ENCODE measurements at regions not wholly inside any gene's neighbourhood (a gene's known extent, or its start where the extent isn't known, plus 50 kb on each side); places are given as distances from the start of the nearest gene placed in this dataset.

DNA sequence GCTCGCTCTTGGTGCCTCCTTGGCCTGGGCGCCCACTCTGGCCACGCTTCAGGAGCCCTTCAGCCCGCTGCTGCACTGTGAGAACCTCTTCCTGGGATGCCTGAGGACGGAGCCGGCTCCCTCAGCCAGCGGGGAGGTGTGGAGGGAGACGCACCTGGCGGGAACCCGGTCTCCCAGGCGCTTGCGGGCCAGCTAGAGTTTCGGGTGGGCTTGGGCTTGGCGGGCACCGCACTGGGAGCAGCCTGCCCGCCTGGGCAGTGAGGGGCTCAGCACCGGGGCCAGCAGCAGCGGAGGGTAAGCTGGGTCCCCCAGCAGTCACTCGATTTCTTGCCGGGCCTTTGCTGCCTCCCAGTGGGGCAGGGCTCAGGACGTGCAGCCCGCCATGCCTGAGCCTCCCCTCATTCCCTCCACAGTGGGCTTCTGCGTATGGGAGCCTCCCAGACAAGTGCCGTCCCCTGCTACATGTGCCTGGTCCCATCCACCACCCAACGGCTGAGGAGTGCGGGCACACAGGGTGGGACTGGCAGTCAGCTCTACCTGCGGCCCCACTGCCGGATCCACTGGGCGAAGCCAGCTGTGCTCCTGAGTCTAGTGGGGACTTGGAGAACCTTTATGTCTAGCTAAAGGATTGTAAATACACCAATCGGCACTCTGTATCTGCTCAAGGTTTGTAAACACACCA lies 708.7 kb downstream of the VGLL3 start:
- in situ Hi-C loops (cut with HindIII; ENCODE audit: low pct_unique_long_range_greater_than_20kb, low sequenced_read_pairs): no loop called here
- no peak for DNase-seq (ENCODE audit: low read depth, low spot score)

DNA sequence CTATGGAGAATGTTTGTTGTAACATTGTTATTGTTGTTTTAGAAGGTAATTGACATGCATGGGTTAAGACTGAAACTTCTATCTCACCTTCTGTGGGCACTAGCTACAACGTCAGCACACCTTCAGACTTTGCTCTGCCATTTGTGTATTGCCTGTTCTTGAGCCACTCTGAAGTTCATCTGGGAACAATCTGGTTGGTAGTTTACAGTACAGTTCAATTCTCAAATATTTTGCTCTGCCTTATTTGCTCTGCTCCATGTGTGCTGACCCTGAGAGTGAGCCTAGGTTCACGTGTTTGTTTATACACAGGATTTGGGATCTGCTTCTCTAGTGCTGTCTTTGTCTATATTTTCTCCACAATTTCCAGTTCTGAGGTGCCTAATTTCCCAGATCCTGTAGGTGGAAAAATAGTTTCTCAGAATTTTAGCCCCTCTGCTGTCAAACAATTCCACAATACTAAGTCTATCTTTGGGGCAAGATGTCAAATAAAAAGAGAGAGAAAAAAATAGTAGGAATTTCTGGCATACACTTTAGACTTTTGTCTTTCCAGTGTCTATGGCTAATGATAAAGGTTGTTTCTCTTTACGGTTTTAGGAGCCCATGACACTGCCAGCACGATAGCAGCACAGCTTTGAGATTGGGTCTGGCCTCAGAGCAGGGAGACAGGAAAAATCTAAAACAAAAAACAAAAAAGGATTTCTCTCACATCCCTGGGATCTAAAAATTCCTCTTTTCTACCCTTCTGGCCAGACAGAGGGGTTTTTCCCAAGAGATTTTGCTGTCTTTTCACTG lies 721.4 kb downstream of the VGLL3 start:
- DNase-seq (ENCODE audit: low read depth, low spot score): no peak
- in situ Hi-C loops (cut with HindIII; ENCODE audit: low pct_unique_long_range_greater_than_20kb, low sequenced_read_pairs): no loop called here

DNA sequence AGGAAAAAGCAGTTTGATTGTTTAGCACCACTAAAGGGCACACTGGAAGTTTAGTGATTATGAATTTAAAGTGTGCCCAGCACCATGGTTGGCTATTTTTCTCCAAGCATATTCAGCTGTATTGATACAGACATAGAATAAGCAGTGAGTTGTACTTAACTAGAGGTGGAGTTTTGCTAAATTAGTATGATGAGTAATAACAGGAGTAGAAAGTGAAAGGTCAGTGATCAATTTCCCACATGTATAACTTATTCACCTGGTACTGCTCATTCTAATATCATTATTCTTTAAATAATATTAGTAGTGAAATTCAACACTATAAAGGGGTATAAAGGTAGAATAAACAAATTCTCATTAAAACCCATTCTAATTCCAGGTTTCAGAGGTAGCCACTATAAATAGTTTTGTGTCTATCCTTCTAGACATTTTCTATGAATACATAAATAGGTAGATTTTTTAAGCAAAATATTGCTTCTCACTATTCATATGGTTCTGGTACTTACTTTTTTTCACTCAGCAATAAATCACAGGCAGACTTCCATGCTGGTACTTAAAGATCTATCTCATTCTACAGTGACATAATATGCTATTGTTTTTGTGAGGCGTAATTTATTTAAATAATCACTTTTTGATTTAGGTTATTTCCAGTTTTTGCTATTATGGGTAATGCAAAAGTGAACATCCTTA lies 732.9 kb downstream of the VGLL3 start:
- in situ Hi-C loops (cut with HindIII; ENCODE audit: low pct_unique_long_range_greater_than_20kb, low sequenced_read_pairs): no loop called here
- no peak for DNase-seq (ENCODE audit: low read depth, low spot score)

DNA sequence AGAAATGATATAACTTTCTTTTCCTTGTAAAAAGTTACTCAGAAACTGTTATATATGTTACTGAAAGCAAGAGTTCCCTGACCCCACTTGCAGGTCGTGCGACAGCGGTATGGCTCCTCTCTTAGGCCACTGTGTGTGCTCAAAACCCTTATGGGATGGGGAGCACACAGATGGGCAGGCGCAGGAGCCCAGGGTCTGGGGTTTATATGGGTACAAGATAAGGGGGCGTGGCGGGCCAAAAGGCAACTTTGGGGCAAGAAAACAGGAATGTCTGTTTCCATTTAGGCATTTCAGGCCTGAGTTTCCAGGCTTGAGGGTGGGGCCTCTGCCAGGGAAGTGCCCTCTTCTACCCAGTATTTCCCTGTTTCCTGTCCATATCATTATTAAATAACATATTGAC lies 736.5 kb downstream of the VGLL3 start:
- in situ Hi-C loops (cut with HindIII; ENCODE audit: low pct_unique_long_range_greater_than_20kb, low sequenced_read_pairs): no loop called here
- no peak for DNase-seq (ENCODE audit: low read depth, low spot score)

DNA sequence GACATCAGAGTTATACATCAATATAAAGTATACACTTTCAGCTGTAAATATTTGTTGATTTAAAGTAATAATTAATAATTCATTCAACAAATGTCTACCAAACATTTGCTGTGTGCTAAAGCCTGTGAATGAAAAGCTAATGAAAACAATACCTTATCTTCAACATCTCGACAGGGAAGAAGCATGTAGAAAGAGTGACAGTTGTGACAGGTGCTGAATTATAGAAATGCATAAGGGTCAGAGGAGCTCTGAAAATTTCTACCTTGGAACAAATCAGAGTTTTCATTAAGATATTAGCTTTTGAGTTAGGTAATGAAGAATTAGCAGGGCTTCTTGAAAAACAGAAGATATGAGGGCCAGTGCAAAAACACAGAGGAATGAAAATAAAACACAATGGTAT lies 739.2 kb downstream of the VGLL3 start:
- no peak for DNase-seq (ENCODE audit: low read depth, low spot score)
- in situ Hi-C loops (cut with HindIII; ENCODE audit: low pct_unique_long_range_greater_than_20kb, low sequenced_read_pairs): no loop called here

DNA sequence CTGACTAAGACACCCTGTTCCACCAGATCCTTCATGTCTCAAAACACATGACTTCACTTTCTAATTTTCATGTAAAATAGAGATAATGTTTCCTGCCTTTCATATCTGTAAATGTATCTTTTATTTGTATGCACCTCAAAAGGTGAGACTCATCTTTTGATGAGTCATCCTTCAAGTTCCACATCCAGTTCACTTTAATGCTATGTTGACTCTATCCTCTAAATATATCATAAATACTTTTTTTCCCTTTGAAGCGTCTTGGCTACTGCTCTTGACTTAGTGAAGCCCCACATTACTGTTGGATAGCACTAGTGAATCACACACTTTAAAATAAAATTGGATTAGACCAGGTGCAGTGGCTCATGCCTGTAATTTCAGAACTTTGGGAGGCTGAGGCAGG lies 741.1 kb downstream of the VGLL3 start:
- DNase-seq (ENCODE audit: low read depth, low spot score): no peak
- in situ Hi-C loops (cut with HindIII; ENCODE audit: low pct_unique_long_range_greater_than_20kb, low sequenced_read_pairs): no loop called here

DNA sequence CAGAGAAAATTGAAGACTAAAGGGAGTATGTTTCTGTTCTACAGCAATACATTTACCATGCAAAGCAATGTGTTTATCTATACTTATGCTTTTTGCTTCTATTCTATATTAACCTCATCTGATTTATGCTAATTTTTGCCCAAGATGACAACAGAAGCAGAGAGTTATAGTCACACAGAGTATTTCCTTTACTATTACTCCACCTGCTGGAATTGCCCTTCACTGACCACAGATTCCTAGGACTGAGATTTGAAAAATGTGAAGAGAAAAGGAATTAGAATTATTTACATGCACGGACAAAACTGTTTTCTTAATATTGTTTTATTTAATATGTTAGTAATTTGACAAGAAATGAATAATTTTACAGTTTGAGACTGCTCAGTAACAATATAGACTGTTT lies 745.6 kb downstream of the VGLL3 start:
- DNase-seq (ENCODE audit: low read depth, low spot score): peak; percentile 34

DNA sequence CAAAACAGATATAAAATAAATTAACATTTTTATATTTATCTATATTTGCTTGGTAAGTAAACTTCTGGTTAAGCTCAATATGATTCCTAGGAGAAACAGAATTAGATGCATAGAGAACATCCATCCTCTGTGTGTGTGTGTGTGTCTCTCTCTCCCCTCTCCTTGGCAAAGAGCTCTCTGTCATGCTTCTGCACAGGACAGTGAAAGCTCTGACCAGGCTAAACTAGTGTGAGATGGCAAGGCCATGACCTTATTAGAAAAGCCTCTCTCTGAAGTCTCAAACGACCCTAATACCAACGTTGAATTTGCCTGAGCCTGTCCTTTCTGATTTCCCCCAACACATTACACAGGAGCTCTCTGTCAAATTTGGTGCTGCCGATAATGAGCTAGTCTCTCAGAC lies 746.0 kb downstream of the VGLL3 start:
- in situ Hi-C loops (cut with HindIII; ENCODE audit: low pct_unique_long_range_greater_than_20kb, low sequenced_read_pairs): no loop called here

More for the DNA sequence above, 745.6 kb downstream of the VGLL3 start:
- in situ Hi-C loops (cut with HindIII; ENCODE audit: low pct_unique_long_range_greater_than_20kb, low sequenced_read_pairs): no loop called here

DNA sequence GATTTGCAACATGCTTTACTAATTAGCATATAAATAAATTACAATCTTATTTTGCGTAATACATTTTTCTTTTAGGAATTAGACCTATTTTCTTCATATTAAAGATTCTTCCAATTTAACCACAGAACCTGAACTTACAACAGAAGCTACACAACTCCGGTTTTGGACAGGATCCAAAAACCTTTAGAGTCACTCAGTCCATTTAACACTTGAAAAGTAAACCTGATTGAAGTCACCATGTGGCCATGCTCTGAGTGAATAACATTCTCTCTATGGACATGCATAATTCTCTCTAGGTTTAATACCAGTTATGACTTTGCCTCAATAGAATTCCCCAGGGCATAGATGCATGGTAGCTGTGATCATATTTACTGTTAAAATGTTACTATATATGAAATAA lies 751.0 kb downstream of the VGLL3 start:
- no peak for DNase-seq (ENCODE audit: low read depth, low spot score)
- in situ Hi-C loops (cut with HindIII; ENCODE audit: low pct_unique_long_range_greater_than_20kb, low sequenced_read_pairs): no loop called here

More for the DNA sequence above, 746.0 kb downstream of the VGLL3 start:
- no peak for DNase-seq (ENCODE audit: low read depth, low spot score)

DNA sequence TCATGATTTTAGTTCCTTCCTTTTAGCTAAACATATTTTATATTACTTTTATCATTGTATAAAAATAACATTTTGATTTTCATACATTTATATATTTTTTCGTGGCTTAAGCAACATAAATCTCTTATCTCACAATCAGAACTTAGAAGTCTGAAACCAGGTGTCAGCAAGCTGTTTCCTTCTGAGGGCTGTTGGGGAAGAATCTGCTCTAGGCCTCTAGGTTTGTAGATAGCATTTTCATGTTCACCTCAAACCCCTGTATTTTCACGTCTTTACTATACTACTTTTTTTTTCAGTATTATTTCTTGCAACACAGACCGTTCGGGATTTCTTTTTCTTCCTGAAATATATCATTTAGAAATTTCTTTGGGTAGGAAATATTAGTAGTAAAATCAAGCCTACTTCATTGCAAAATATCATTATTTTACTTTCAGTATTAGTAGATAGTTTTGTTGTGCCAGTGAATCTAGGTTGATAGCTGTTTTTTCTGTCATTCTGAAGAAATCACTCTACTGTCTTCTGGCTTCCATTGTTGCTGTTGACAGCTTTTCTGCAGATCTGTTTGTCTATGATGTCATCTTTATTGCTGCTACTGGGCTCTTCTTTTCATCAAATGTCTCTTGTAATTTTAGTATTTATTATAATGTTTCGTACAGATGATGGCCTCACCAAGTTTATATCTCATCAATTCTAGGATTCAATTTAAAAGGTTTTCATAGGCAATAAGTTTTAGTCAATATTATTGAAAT lies 756.3 kb downstream of the VGLL3 start:
- DNase-seq (ENCODE audit: low read depth, low spot score): no peak
- in situ Hi-C loops (cut with HindIII; ENCODE audit: low pct_unique_long_range_greater_than_20kb, low sequenced_read_pairs): no loop called here

DNA sequence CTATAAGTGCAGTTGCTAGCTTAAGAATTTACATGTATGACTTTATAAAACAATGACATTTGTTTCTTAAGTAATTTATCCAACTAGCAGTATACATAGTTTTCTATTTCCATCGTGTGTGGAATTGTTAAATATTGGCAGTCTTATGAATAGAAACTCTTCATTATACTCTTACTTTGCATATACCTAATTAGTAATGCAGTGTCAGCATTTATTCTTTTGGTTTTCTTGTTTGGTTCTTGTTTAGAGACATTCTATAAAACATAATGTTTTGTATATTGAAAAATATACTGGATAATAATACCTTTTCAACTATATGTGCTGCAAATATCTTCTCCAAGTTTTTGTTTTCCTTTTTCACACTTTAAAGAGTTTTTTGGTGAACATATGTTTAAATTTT lies 760.2 kb downstream of the VGLL3 start:
- no peak for DNase-seq (ENCODE audit: low read depth, low spot score)
- in situ Hi-C loops (cut with HindIII; ENCODE audit: low pct_unique_long_range_greater_than_20kb, low sequenced_read_pairs): no loop called here

DNA sequence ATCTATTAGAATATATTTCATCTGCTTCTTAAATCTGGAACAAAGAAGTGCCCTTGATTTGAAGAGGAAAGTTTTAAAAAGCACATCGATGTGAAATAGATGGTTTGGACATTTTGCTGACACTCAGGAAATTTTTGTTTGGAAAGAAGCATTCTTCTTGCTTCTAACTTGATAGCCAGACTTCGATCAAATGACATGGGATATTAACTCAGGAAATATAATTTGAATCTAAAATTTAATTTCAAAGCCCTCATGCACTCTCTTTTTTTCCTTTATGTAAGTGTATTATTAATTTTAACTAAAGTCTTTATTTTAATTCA lies 761.2 kb downstream of the VGLL3 start:
- in situ Hi-C loops (cut with HindIII; ENCODE audit: low pct_unique_long_range_greater_than_20kb, low sequenced_read_pairs): no loop called here
- no peak for DNase-seq (ENCODE audit: low read depth, low spot score)

DNA sequence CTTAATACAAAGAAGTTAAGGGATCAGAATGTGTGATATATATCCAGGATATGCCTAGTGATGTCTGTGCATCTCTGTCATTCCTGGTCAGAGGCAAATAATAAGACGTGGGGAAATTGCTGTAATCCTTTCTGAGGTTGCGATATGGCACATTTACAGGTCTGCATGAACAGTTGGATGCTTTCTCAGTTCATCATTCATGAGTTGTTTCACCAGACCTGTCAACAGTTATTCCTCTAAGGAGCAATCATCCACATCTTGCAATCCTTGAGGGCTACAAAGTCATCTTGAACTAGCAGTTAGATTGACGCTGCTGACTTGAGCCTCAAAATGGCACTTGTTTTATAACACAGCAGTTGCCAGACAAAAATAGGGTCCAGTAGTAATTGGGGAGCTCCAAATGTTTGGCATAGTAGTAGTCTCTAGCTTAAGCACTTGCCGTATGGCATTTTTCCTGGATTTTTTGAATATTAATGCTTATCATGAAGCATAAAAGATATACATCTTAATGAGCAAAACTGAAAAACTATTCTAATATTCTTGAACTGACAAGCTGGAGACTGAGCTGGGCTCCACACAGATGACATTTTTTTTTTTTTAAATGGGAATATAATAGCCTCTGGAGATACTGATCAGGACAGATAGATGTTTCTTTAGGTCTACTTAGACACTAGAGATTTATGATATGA lies 761.7 kb downstream of the VGLL3 start:
- no peak for DNase-seq (ENCODE audit: low read depth, low spot score)
- in situ Hi-C loops (cut with HindIII; ENCODE audit: low pct_unique_long_range_greater_than_20kb, low sequenced_read_pairs): no loop called here

DNA sequence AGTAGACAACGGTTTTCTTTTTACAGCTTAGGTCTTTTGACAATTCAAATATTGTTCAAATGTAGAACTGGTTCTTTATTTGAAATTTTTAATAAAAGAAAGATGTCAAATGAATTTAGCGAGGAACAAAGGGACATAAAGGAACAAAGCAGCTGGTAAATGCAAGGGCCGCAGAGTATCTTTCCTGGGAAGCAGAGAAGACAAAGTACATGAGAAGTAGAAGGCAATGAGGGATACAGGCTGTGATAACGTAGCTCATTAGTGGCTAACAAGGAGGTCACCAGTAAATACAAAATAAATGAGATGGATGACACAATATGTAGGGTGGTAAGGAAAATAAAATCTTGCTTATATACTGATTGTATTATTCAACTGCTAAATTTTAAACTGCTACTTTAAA lies 762.8 kb downstream of the VGLL3 start:
- DNase-seq (ENCODE audit: low read depth, low spot score): no peak
- in situ Hi-C loops (cut with HindIII; ENCODE audit: low pct_unique_long_range_greater_than_20kb, low sequenced_read_pairs): no loop called here

DNA sequence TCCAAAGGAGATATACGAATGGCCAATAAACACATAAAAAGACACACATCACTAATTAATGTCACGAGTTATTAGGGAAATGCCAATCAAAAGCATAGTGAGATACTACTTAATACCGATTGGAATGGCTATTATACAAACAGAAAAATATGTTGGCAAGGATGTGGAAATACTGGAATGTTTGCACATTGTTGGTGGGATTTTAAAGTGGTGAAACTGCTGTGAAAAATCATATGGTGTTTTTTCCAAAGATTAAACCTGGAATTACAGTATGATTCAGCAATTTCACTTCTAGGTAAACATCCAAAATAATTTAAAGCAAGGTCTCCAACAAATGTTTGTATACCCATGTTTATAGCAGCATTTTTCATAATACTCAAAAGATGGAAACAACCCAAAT lies 765.5 kb downstream of the VGLL3 start:
- in situ Hi-C loops (cut with HindIII; ENCODE audit: low pct_unique_long_range_greater_than_20kb, low sequenced_read_pairs): no loop called here
- no peak for DNase-seq (ENCODE audit: low read depth, low spot score)

DNA sequence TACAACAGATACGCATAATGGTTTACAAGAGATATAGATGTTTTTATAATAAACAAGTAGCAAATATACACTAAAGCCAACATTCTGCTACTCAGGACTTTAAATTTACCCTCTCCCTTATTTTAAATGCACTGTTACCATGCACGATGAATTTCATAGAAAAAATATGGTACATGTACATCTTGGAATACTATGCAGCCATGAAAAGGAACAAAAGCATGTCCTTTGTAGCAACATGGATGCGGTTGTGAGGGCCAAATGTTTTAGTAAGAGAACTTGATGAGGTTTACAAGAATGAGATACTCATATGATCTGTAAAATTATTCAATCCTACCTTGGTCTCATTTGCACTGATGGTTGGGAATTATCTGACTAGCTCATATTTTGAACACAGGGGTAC lies 769.3 kb downstream of the VGLL3 start:
- in situ Hi-C loops (cut with HindIII; ENCODE audit: low pct_unique_long_range_greater_than_20kb, low sequenced_read_pairs): no loop called here
- DNase-seq (ENCODE audit: low read depth, low spot score): no peak

DNA sequence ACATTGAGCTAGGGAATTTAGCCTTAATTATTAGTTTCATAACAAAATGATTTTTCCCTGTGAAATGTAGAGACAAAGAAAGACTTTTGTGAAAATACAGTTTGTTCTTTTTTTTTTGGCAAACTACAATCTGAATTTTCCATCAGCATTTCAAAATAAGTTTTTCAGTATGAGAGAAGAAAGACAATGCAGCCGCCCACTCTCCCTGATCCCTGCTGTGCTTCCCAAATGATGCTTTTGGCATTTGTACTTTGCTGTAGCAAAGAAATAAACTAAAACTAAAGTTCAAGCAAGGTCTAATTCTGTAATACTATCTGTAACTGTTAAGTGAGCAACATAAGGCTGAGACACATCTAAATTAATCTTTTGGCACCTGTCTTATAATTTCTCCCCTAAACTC lies 782.2 kb downstream of the VGLL3 start:
- in situ Hi-C loops (cut with HindIII; ENCODE audit: low pct_unique_long_range_greater_than_20kb, low sequenced_read_pairs): no loop called here
- no peak for DNase-seq (ENCODE audit: low read depth, low spot score)

DNA sequence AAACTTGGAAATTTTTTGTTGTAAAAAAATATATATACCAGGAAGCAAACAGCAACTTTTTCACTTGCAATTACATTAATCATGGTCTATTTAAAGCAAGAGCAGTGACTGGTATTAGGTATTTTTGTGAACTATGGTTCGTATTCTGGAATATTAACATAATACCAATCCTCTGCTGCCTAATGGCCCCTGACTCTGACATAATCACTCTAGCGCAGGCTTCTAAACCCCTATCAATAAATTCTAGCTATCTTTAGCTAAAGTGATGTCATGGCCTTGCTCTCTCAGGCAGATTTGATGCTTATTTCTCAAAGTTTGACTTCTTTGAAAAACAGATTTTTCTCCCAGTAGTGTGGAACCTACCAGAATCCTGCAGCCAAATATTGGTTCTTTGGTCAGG lies 808.3 kb downstream of the VGLL3 start:
- no peak for DNase-seq (ENCODE audit: low read depth, low spot score)

More for the DNA sequence above, 808.3 kb downstream of the VGLL3 start:
- in situ Hi-C loops (cut with HindIII; ENCODE audit: low pct_unique_long_range_greater_than_20kb, low sequenced_read_pairs): no loop called here

Measured in SK-MEL-5 (cell line).